ENCODE measurements at regions not wholly inside any gene's neighbourhood (a gene's known extent, or its start where the extent isn't known, plus 50 kb on each side); places are given as distances from the start of the nearest gene placed in this dataset.
"Not testable (repeated sequence)": the region's sequence is repeated elsewhere in the genome, so short reads cannot be mapped to it uniquely, and the experiment has no call there.

DNA sequence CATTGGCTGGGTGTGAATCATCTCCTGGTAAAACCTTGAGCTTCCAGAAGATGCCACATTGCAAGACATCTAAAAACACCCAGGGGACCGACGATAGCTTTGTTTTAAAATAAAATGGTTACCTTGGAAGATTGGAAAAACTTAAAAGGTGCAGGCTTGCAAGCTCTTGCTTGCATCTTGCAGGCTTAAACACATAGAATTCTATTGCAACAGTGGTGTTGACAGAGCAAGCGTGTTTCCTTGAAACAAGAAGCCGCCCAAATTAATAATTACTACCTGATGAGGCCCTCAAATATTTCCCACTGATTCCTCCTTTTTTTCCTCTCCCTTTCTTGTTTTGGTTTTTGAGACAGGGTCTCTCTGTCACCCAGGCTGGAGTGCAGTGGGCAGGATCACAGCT is 137.1 kb upstream of the BASP1 start:
- no peaks in the 10 kb centered on the region for H3K36me3 Mint-ChIP-seq (ENCODE audit: unreplicated experiment)
- H3K4me3 Mint-ChIP-seq (ENCODE audit: unreplicated experiment) = no peak overlapping the region
- TF ChIP-seq, protein P1, sequence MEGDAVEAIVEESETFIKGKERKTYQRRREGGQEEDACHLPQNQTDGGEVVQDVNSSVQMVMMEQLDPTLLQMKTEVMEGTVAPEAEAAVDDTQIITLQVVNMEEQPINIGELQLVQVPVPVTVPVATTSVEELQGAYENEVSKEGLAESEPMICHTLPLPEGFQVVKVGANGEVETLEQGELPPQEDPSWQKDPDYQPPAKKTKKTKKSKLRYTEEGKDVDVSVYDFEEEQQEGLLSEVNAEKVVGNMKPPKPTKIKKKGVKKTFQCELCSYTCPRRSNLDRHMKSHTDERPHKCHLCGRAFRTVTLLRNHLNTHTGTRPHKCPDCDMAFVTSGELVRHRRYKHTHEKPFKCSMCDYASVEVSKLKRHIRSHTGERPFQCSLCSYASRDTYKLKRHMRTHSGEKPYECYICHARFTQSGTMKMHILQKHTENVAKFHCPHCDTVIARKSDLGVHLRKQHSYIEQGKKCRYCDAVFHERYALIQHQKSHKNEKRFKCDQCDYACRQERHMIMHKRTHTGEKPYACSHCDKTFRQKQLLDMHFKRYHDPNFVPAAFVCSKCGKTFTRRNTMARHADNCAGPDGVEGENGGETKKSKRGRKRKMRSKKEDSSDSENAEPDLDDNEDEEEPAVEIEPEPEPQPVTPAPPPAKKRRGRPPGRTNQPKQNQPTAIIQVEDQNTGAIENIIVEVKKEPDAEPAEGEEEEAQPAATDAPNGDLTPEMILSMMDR (IDR thresholded peaks at IDR 0.05; ENCODE audit: partially characterized antibody, unreplicated experiment) = no peak
- DNase-seq = no peak
- no peak overlapping the region for H3K27ac Mint-ChIP-seq (ENCODE audit: unreplicated experiment)
- H3K4me1 Mint-ChIP-seq (ENCODE audit: low read depth, unreplicated experiment) = no peaks in the 10 kb centered on the region
- no peaks in the 10 kb centered on the region for H3K9me3 Mint-ChIP-seq (ENCODE audit: unreplicated experiment)
- H3K27me3 Mint-ChIP-seq (ENCODE audit: unreplicated experiment) = no peaks in the 10 kb centered on the region

DNA sequence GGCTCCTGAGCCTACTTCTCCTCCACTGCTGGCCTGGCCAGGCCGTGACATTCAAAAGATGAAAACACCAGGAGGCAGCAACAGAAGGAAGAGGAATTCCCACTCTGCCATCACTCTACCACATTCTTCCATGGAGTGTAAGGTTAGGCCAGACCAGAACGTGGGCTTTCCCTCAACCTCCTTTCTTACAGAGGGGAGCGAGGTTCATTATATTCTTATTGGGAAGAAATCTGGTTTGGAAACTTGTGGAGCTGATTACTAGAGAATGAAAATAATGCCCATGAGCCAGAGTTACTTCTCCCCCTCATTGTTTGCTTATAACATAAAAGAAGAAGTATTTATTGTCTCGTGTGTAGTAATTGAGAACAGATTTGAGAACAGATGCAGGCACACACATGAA is 136.3 kb upstream of the BASP1 start:
- TF ChIP-seq, protein P1 (IDR thresholded peaks at IDR 0.05; ENCODE audit: partially characterized antibody, unreplicated experiment) = no peak
- no peaks in the 10 kb centered on the region for H3K9me3 Mint-ChIP-seq (ENCODE audit: unreplicated experiment)
- H3K4me3 Mint-ChIP-seq (ENCODE audit: unreplicated experiment) = no peak overlapping the region
- no peak for DNase-seq
- no peak overlapping the region for H3K27ac Mint-ChIP-seq (ENCODE audit: unreplicated experiment)
- H3K27me3 Mint-ChIP-seq (ENCODE audit: unreplicated experiment) = no peaks in the 10 kb centered on the region
- no peaks in the 10 kb centered on the region for H3K4me1 Mint-ChIP-seq (ENCODE audit: low read depth, unreplicated experiment)
- no peaks in the 10 kb centered on the region for H3K36me3 Mint-ChIP-seq (ENCODE audit: unreplicated experiment)

- H3K9me3 Mint-ChIP-seq (ENCODE audit: unreplicated experiment); H3K4me3 Mint-ChIP-seq (ENCODE audit: unreplicated experiment); H3K4me1 Mint-ChIP-seq (ENCODE audit: low read depth, unreplicated experiment); H3K27me3 Mint-ChIP-seq (ENCODE audit: unreplicated experiment); H3K27ac Mint-ChIP-seq (ENCODE audit: unreplicated experiment); H3K36me3 Mint-ChIP-seq (ENCODE audit: unreplicated experiment); DNase-seq: not testable (repeated sequence)
Measured at GRCh38 chr5:17083276-17083675, 134.2 kb upstream of the BASP1 start.

DNA sequence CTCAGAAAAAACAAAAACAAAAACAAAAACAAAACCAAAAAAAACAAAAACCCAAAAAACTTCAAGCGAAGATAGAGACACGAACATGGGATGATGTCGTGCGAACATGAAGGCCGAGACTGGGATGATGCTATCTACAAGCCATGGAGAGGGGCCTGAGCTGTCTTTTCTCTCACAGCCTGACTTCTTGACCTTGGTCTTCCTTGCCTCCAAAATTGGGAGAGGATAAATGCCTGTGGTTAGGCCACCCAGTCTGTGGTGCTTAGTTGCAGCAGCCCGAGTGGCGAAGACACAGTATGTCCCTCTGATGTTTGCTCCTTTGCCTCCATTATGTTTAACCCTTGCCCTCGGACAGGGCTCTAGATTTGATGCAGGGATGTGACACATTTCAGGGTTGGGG is 130.4 kb upstream of the BASP1 start:
- H3K27ac Mint-ChIP-seq (ENCODE audit: unreplicated experiment) = no peak overlapping the region
- no peaks in the 10 kb centered on the region for H3K36me3 Mint-ChIP-seq (ENCODE audit: unreplicated experiment)
- H3K27me3 Mint-ChIP-seq (ENCODE audit: unreplicated experiment) = no peaks in the 10 kb centered on the region
- no peaks in the 10 kb centered on the region for H3K4me1 Mint-ChIP-seq (ENCODE audit: low read depth, unreplicated experiment)
- DNase-seq = no peak
- H3K4me3 Mint-ChIP-seq (ENCODE audit: unreplicated experiment) = no peak overlapping the region
- H3K9me3 Mint-ChIP-seq (ENCODE audit: unreplicated experiment) = no peaks in the 10 kb centered on the region
- TF ChIP-seq, protein P1 (IDR thresholded peaks at IDR 0.05; ENCODE audit: partially characterized antibody, unreplicated experiment) = no peak

GRCh38 chr5:17088051-17088450 is 129.4 kb upstream of the BASP1 start:
- no peaks in the 10 kb centered on the region for H3K27me3 Mint-ChIP-seq (ENCODE audit: unreplicated experiment)
- H3K27ac Mint-ChIP-seq (ENCODE audit: unreplicated experiment) = no peak overlapping the region
- no peaks in the 10 kb centered on the region for H3K36me3 Mint-ChIP-seq (ENCODE audit: unreplicated experiment)
- TF ChIP-seq, protein P1 (IDR thresholded peaks at IDR 0.05; ENCODE audit: partially characterized antibody, unreplicated experiment) = no peak
- no peak for DNase-seq
- no peaks in the 10 kb centered on the region for H3K9me3 Mint-ChIP-seq (ENCODE audit: unreplicated experiment)
- H3K4me1 Mint-ChIP-seq (ENCODE audit: low read depth, unreplicated experiment) = no peaks in the 10 kb centered on the region
- H3K4me3 Mint-ChIP-seq (ENCODE audit: unreplicated experiment) = no peak overlapping the region

DNA sequence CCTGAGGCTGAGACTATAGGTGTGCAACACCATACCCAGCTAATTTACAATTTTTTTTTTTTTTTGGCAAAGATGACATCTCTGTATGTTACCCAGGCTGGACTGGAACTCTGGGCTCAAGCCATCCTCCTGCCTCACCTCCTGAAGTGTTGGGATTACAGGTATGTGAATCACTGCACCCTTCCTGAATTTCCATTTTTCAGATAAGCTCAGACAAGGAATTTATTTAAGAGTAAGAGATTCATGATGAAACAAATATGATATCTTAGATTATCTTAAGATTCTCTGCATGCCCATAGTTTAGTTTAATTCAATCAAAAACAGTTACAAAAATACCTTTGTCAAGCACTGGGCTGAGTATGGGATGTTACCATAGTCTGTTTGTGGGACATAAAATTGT is 128.4 kb upstream of the BASP1 start:
- Mint-ChIP-seq H3K27ac (ENCODE audit: unreplicated experiment) (no peak overlapping the region), H3K27me3 (ENCODE audit: unreplicated experiment) (no peaks in the 10 kb centered on the region), H3K36me3 (ENCODE audit: unreplicated experiment) (no peaks in the 10 kb centered on the region), H3K4me3 (ENCODE audit: unreplicated experiment) (no peak overlapping the region), H3K9me3 (ENCODE audit: unreplicated experiment) (no peaks in the 10 kb centered on the region), H3K4me1 (ENCODE audit: low read depth, unreplicated experiment) (no peaks in the 10 kb centered on the region)
- DNase-seq = no peak
- TF ChIP-seq, protein P1 (IDR thresholded peaks at IDR 0.05; ENCODE audit: partially characterized antibody, unreplicated experiment) = no peak

Measured in glutamatergic neuron (in vitro differentiated cells).